ENCODE measurements at regions not wholly inside any gene's neighbourhood (a gene's known extent, or its start where the extent isn't known, plus 50 kb on each side); places are given as distances from the start of the nearest gene placed in this dataset.

DNA sequence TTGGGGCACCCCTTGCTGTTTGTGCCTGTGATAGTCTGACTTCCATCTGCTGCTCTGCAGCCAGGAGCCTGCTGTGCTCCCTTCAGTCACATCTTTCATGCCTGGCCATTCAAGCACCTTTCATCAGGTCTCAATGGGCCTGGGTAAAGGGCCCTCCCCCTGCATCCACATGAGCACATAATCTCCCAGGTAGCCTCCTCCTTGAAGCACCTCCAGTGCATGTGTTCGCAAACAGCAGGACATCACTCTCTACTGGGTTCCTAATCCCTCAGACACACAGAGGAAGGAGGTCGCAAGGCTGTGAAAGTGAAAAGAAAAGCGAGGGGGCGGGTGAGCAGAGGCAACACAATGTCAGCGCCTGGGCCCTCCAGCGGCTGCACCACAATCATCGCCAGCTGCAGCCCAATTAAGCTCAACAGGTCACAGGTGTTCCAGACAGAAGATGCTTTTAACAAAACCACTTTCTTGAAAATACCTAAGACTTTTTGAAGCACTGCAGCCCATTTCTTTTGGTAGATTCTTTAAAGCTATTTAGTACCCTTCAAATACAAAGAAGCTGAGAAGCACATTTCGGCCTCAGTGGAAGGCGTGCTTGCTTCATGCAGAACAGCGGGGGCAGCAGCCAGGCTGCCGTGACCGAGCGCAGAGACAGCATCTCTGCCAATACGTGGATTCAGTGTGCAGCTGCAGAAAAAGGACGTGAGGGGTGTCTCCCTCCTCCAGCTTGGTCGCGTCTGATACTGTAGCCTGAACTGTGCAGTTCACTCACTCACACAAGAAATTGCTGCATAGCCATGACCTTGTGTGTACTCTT is 92.2 kb upstream of the SPRY1 start:
- no peak overlapping the region for H3K4me3 ChIP-seq (ENCODE audit: low read length)
- no peaks in the 10 kb centered on the region for H3K9me3 ChIP-seq (ENCODE audit: control insufficient read depth, insufficient read depth, low read length)
- H3K36me3 ChIP-seq (ENCODE audit: control insufficient read depth, low read length) = no peaks in the 10 kb centered on the region

DNA sequence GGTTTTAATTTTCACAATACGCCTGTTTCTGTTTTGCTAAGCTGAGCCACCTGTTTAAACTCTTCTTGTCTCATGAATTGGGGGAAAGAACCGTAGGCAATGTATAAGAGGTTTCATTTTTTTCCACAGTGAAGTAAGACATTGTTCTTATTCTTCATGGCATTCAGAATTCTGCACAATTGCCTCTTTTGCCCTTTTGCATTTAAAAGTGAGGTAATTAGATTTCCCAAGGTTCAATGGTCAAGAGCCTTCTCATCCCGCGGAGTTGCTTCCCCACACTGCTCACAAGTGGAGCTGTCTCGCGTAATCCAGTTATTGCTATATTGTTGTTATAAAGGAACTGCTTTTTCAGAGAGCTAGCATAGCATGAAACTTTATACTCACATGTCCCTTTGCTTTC is 90.9 kb upstream of the SPRY1 start:
- no peak for TF ChIP-seq EZH2phosphoT487 (IDR thresholded peaks at IDR 0.05; ENCODE audit: borderline replicate concordance, low read length)
- no peak overlapping the region for H3K4me2 ChIP-seq (ENCODE audit: low read length)
- H3K27ac ChIP-seq (ENCODE audit: low read depth, low read length) = no peak overlapping the region
- no peaks in the 10 kb centered on the region for H3F3A ChIP-seq (ENCODE audit: control insufficient read depth, insufficient read depth)
- H3K79me2 ChIP-seq (ENCODE audit: control insufficient read depth, low read length) = no peaks in the 10 kb centered on the region
- no peaks in the 10 kb centered on the region for H3K9me2 ChIP-seq (replicated peaks; ENCODE audit: control insufficient read depth, low read length)
- no peaks in the 10 kb centered on the region for H3K9me3 ChIP-seq (ENCODE audit: control insufficient read depth, insufficient read depth, low read length)
- no peak overlapping the region for H3K4me3 ChIP-seq (ENCODE audit: low read length)
- no peaks in the 10 kb centered on the region for H4K20me1 ChIP-seq (ENCODE audit: control insufficient read depth, insufficient read depth, low read depth, low read length)
- no peaks in the 10 kb centered on the region for H3K27me3 ChIP-seq (ENCODE audit: control insufficient read depth, low read length)
- H3K36me3 ChIP-seq (ENCODE audit: control insufficient read depth, low read length) = no peaks in the 10 kb centered on the region
- H3K4me1 ChIP-seq (ENCODE audit: control insufficient read depth, low read length) = no peaks in the 10 kb centered on the region

More for the DNA sequence above, 92.2 kb upstream of the SPRY1 start:
- Histone ChIP-seq H4K20me1 (ENCODE audit: control insufficient read depth, insufficient read depth, low read depth, low read length) (no peaks in the 10 kb centered on the region), H3F3A (ENCODE audit: control insufficient read depth, insufficient read depth) (no peaks in the 10 kb centered on the region), H3K27me3 (ENCODE audit: control insufficient read depth, low read length) (no peaks in the 10 kb centered on the region), H3K4me2 (ENCODE audit: low read length) (no peak overlapping the region), H3K4me1 (ENCODE audit: control insufficient read depth, low read length) (no peaks in the 10 kb centered on the region), H3K27ac (ENCODE audit: low read depth, low read length) (no peak overlapping the region), H3K79me2 (ENCODE audit: control insufficient read depth, low read length) (no peaks in the 10 kb centered on the region), H3K9me2 (replicated peaks; ENCODE audit: control insufficient read depth, low read length) (no peaks in the 10 kb centered on the region)
- TF ChIP-seq EZH2phosphoT487 (IDR thresholded peaks at IDR 0.05; ENCODE audit: borderline replicate concordance, low read length) = no peak
- TF ChIP-seq, protein P1, sequence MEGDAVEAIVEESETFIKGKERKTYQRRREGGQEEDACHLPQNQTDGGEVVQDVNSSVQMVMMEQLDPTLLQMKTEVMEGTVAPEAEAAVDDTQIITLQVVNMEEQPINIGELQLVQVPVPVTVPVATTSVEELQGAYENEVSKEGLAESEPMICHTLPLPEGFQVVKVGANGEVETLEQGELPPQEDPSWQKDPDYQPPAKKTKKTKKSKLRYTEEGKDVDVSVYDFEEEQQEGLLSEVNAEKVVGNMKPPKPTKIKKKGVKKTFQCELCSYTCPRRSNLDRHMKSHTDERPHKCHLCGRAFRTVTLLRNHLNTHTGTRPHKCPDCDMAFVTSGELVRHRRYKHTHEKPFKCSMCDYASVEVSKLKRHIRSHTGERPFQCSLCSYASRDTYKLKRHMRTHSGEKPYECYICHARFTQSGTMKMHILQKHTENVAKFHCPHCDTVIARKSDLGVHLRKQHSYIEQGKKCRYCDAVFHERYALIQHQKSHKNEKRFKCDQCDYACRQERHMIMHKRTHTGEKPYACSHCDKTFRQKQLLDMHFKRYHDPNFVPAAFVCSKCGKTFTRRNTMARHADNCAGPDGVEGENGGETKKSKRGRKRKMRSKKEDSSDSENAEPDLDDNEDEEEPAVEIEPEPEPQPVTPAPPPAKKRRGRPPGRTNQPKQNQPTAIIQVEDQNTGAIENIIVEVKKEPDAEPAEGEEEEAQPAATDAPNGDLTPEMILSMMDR (IDR thresholded peaks at IDR 0.05; ENCODE audit: low read depth, low read length, poor library complexity, severe bottlenecking) = no peak

DNA sequence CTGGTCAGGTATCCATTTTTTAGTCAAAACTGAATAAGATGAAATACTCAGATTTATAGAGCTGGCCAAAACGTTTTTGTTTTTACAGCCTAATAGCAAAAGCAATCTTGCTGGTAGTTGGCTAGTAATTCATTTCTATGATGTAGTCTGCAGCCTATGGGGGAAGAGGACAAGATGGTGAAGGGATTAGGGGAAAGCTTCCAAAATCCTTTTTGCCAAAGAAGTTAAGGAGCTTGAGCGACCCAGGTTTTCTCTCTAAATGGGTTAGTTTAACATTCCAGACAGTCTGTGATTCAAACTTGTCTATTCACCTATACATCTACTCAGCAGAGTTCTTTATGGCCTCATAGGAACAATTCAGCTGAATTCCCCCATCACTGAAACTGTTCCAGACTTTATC is 89.8 kb upstream of the SPRY1 start:
- Histone ChIP-seq H3K4me2 (ENCODE audit: low read length) (no peak overlapping the region), H3K27ac (ENCODE audit: low read depth, low read length) (no peak overlapping the region), H3K36me3 (ENCODE audit: control insufficient read depth, low read length) (no peaks in the 10 kb centered on the region), H3K27me3 (ENCODE audit: control insufficient read depth, low read length) (no peaks in the 10 kb centered on the region), H3K9me2 (replicated peaks; ENCODE audit: control insufficient read depth, low read length) (no peaks in the 10 kb centered on the region), H3K4me1 (ENCODE audit: control insufficient read depth, low read length) (no peaks in the 10 kb centered on the region), H3F3A (ENCODE audit: control insufficient read depth, insufficient read depth) (no peaks in the 10 kb centered on the region), H3K9me3 (ENCODE audit: control insufficient read depth, insufficient read depth, low read length) (no peaks in the 10 kb centered on the region), H3K79me2 (ENCODE audit: control insufficient read depth, low read length) (no peaks in the 10 kb centered on the region), H4K20me1 (ENCODE audit: control insufficient read depth, insufficient read depth, low read depth, low read length) (no peaks in the 10 kb centered on the region), H3K4me3 (ENCODE audit: low read length) (no peak overlapping the region)
- TF ChIP-seq, protein P1 (IDR thresholded peaks at IDR 0.05; ENCODE audit: low read depth, low read length, poor library complexity, severe bottlenecking) = no peak
- TF ChIP-seq EZH2phosphoT487 (IDR thresholded peaks at IDR 0.05; ENCODE audit: borderline replicate concordance, low read length) = no peak

DNA sequence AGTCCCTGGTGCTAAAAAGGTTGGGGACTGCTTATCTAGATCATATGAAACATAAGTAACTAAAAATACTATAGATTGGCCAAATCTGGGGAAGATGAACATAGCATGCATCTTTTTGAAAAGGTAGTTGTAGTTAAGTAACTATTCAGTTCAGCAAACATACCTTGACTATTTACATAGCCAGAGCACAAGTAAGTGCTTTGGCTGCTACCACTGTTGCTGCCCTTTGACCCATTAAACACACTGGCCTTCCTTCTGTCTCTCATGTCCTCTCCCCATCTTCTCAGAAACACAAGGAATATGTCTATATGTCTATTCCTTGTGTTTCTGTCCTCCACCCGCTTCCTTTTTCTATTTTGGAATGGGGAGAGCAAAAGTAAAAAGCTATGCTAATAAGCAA is 87.9 kb upstream of the SPRY1 start:
- H4K20me1 ChIP-seq (ENCODE audit: control insufficient read depth, insufficient read depth, low read depth, low read length) = no peaks in the 10 kb centered on the region
- H3K27ac ChIP-seq (ENCODE audit: low read depth, low read length) = no peak overlapping the region
- H3K36me3 ChIP-seq (ENCODE audit: control insufficient read depth, low read length) = no peaks in the 10 kb centered on the region
- H3K9me3 ChIP-seq (ENCODE audit: control insufficient read depth, insufficient read depth, low read length) = no peaks in the 10 kb centered on the region
- H3K9me2 ChIP-seq (replicated peaks; ENCODE audit: control insufficient read depth, low read length) = no peaks in the 10 kb centered on the region
- no peak overlapping the region for H3K4me3 ChIP-seq (ENCODE audit: low read length)
- no peaks in the 10 kb centered on the region for H3K27me3 ChIP-seq (ENCODE audit: control insufficient read depth, low read length)
- H3K4me1 ChIP-seq (ENCODE audit: control insufficient read depth, low read length) = no peaks in the 10 kb centered on the region
- H3F3A ChIP-seq (ENCODE audit: control insufficient read depth, insufficient read depth) = no peaks in the 10 kb centered on the region
- TF ChIP-seq, protein P1 (IDR thresholded peaks at IDR 0.05; ENCODE audit: low read depth, low read length, poor library complexity, severe bottlenecking) = no peak
- no peak for TF ChIP-seq EZH2phosphoT487 (IDR thresholded peaks at IDR 0.05; ENCODE audit: borderline replicate concordance, low read length)
- no peaks in the 10 kb centered on the region for H3K79me2 ChIP-seq (ENCODE audit: control insufficient read depth, low read length)
- no peak overlapping the region for H3K4me2 ChIP-seq (ENCODE audit: low read length)
